ENCODE measurements at regions not wholly inside any gene's neighbourhood (a gene's known extent, or its start where the extent isn't known, plus 50 kb on each side); places are given as distances from the start of the nearest gene placed in this dataset.

GRCh38 chr1:191427593-191427992 is 730.7 kb upstream of the RGS18 start:
- no peaks in the 10 kb centered on the region for H3K36me3 ChIP-seq (ENCODE audit: control insufficient read depth in 2 of 2, extremely low read depth in 1 of 2, insufficient read depth in 2 of 2, low read length in 2 of 2)
- no peak overlapping the region for H3K9ac ChIP-seq (ENCODE audit: control insufficient read depth, extremely low read depth, insufficient read depth, low read length)
- H3K9me1 ChIP-seq (ENCODE audit: control insufficient read depth, extremely low read depth, insufficient read depth, low read length) = no peaks in the 10 kb centered on the region
- H3K27ac ChIP-seq (ENCODE audit: control insufficient read depth, insufficient read depth, low read length) = no peak overlapping the region
- no peak overlapping the region for H3K4me3 ChIP-seq (ENCODE audit: control insufficient read depth in 2 of 3, extremely low read depth in 1 of 3, insufficient read depth in 2 of 3, low read depth in 1 of 3, low read length in 3 of 3)
- H3K9me3 ChIP-seq (ENCODE audit: control insufficient read depth, low read depth, low read length) = no peaks in the 10 kb centered on the region
- H2AFZ ChIP-seq (ENCODE audit: control insufficient read depth, low read length) = no peak overlapping the region
- no peaks in the 10 kb centered on the region for H3K4me1 ChIP-seq (ENCODE audit: control insufficient read depth, extremely low read depth, insufficient read depth, low read length)
- DNase-seq (ENCODE audit: low read depth, low spot score) (no peak), FAIRE-seq (no peak)
- TF ChIP-seq, protein P1, sequence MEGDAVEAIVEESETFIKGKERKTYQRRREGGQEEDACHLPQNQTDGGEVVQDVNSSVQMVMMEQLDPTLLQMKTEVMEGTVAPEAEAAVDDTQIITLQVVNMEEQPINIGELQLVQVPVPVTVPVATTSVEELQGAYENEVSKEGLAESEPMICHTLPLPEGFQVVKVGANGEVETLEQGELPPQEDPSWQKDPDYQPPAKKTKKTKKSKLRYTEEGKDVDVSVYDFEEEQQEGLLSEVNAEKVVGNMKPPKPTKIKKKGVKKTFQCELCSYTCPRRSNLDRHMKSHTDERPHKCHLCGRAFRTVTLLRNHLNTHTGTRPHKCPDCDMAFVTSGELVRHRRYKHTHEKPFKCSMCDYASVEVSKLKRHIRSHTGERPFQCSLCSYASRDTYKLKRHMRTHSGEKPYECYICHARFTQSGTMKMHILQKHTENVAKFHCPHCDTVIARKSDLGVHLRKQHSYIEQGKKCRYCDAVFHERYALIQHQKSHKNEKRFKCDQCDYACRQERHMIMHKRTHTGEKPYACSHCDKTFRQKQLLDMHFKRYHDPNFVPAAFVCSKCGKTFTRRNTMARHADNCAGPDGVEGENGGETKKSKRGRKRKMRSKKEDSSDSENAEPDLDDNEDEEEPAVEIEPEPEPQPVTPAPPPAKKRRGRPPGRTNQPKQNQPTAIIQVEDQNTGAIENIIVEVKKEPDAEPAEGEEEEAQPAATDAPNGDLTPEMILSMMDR (optimal IDR thresholded peaks at IDR 0.05 in 1 of 3, IDR thresholded peaks at IDR 0.05 in 1 of 3, conservative IDR thresholded peaks at IDR 0.05 in 1 of 3; ENCODE audit: extremely low read depth in 1 of 3, insufficient read depth in 2 of 3, low read length in 3 of 3) = no peak
- no peak for TF ChIP-seq EZH2 (IDR thresholded peaks at IDR 0.05; ENCODE audit: low read length)
- no peaks in the 10 kb centered on the region for H4K20me1 ChIP-seq (ENCODE audit: control insufficient read depth, extremely low read depth, insufficient read depth, low read length)
- dilution Hi-C loops (cut with MboI; ENCODE audit: extremely low pct_ligation_motif_present, low sequenced_read_pairs) = no loop called here
- no peaks in the 10 kb centered on the region for H3K79me2 ChIP-seq (ENCODE audit: control insufficient read depth, insufficient read depth, low read length)
- H3K4me2 ChIP-seq (ENCODE audit: control insufficient read depth, extremely low read depth, insufficient read depth, low read depth, low read length) = no peak overlapping the region
- H3K27me3 ChIP-seq (ENCODE audit: control insufficient read depth, extremely low read depth, insufficient read depth, low read length) = no peaks in the 10 kb centered on the region

- FAIRE-seq = no peak
Measured at GRCh38 chr1:191432817-191433216, 725.4 kb upstream of the RGS18 start.

More at GRCh38 chr1:191432817-191433216, 725.4 kb upstream of the RGS18 start:
- no peaks in the 10 kb centered on the region for H3K9me3 ChIP-seq (ENCODE audit: control insufficient read depth, low read depth, low read length)
- TF ChIP-seq EZH2 (IDR thresholded peaks at IDR 0.05; ENCODE audit: low read length) = no peak
- TF ChIP-seq, protein P1 (optimal IDR thresholded peaks at IDR 0.05 in 1 of 3, IDR thresholded peaks at IDR 0.05 in 1 of 3, conservative IDR thresholded peaks at IDR 0.05 in 1 of 3; ENCODE audit: extremely low read depth in 1 of 3, insufficient read depth in 2 of 3, low read length in 3 of 3) = no peak
- no peaks in the 10 kb centered on the region for H3K9me1 ChIP-seq (ENCODE audit: control insufficient read depth, extremely low read depth, insufficient read depth, low read length)
- H3K4me3 ChIP-seq (ENCODE audit: control insufficient read depth in 2 of 3, extremely low read depth in 1 of 3, insufficient read depth in 2 of 3, low read depth in 1 of 3, low read length in 3 of 3) = no peak overlapping the region
- dilution Hi-C loops (cut with MboI; ENCODE audit: extremely low pct_ligation_motif_present, low sequenced_read_pairs) = no loop called here
- H3K4me2 ChIP-seq (ENCODE audit: control insufficient read depth, extremely low read depth, insufficient read depth, low read depth, low read length) = no peak overlapping the region
- no peak overlapping the region for H2AFZ ChIP-seq (ENCODE audit: control insufficient read depth, low read length)
- H3K36me3 ChIP-seq (ENCODE audit: control insufficient read depth in 2 of 2, extremely low read depth in 1 of 2, insufficient read depth in 2 of 2, low read length in 2 of 2) = no peaks in the 10 kb centered on the region
- no peak overlapping the region for H3K27ac ChIP-seq (ENCODE audit: control insufficient read depth, insufficient read depth, low read length)
- no peaks in the 10 kb centered on the region for H3K27me3 ChIP-seq (ENCODE audit: control insufficient read depth, extremely low read depth, insufficient read depth, low read length)
- no peaks in the 10 kb centered on the region for H4K20me1 ChIP-seq (ENCODE audit: control insufficient read depth, extremely low read depth, insufficient read depth, low read length)
- H3K4me1 ChIP-seq (ENCODE audit: control insufficient read depth, extremely low read depth, insufficient read depth, low read length) = no peaks in the 10 kb centered on the region
- no peaks in the 10 kb centered on the region for H3K79me2 ChIP-seq (ENCODE audit: control insufficient read depth, insufficient read depth, low read length)
- H3K9ac ChIP-seq (ENCODE audit: control insufficient read depth, extremely low read depth, insufficient read depth, low read length) = no peak overlapping the region
- DNase-seq (ENCODE audit: low read depth, low spot score) = no peak

Measured in keratinocyte (primary cell).